ENCODE measurements at regions not wholly inside any gene's neighbourhood (a gene's known extent, or its start where the extent isn't known, plus 50 kb on each side); places are given as distances from the start of the nearest gene placed in this dataset.

DNA sequence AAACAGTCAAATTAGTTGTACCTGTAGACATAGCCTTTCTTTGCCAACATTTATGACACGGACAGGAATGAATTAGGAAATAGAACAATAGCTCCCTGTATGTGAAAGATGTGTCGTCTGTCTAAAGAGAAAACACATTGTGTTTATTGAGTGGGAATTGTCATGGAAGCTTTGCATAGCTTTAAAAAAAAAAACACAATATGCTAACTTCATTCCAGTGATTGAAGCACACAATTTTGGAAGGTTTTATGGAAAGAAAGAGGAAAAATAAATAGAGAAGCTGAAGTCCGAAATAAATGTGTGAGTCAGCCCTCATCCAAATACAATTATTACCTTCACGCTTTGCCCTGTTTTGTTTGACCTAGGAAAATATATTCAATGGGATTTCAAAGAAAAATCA, 1095.7 kb downstream of the TSN start:
- Histone ChIP-seq H3K27ac (ENCODE audit: low read depth in 2 of 2, low read length in 2 of 2) (no peak overlapping the region), H3K36me3 (ENCODE audit: control insufficient read depth in 2 of 2, insufficient read depth in 2 of 2, low read length in 2 of 2) (no peaks in the 10 kb centered on the region), H3K4me3 (ENCODE audit: low read length in 2 of 2) (no peak overlapping the region), H3K9ac (ENCODE audit: low read depth in 1 of 2, low read length in 2 of 2) (no peak overlapping the region), H3K9me3 (ENCODE audit: control insufficient read depth in 2 of 2, low read length in 2 of 2) (no peaks in the 10 kb centered on the region), H3K4me1 (ENCODE audit: control insufficient read depth in 2 of 2, insufficient read depth in 2 of 2, low read length in 2 of 2) (no peaks in the 10 kb centered on the region), H3K27me3 (ENCODE audit: control insufficient read depth in 2 of 2, insufficient read depth in 2 of 2, low read length in 2 of 2) (no peaks in the 10 kb centered on the region)

DNA sequence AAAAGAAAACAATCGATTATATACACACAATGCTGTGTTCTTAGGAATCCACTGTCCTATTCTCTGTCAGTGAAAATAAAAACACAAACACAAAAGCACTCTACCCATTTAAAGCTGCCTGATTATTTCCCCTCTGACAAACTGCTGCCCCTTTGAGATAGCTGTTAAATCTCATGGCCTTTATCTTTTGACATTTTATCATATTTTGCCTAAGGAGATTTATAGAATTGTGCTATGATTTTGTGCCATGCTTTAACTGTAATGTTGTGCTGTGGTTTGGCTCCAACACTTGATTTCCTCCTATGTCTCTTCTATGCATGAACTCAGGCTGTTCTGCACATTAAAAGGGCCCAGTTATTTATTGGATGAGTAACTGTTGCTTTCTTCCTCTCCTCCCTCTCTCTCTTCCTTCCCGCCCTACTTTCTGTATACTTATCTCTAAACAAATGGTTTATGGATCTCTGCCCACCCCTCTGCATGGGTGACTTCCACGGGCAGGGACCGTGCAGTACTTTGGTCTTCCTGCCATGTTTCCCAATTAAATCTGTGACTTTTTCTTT, 1096.6 kb downstream of the TSN start:
- Histone ChIP-seq H3K27ac (ENCODE audit: low read depth in 2 of 2, low read length in 2 of 2) (no peak overlapping the region), H3K4me1 (ENCODE audit: control insufficient read depth in 2 of 2, insufficient read depth in 2 of 2, low read length in 2 of 2) (no peaks in the 10 kb centered on the region), H3K4me3 (ENCODE audit: low read length in 2 of 2) (no peak overlapping the region), H3K9ac (ENCODE audit: low read depth in 1 of 2, low read length in 2 of 2) (no peak overlapping the region), H3K9me3 (ENCODE audit: control insufficient read depth in 2 of 2, low read length in 2 of 2) (no peaks in the 10 kb centered on the region), H3K27me3 (ENCODE audit: control insufficient read depth in 2 of 2, insufficient read depth in 2 of 2, low read length in 2 of 2) (no peaks in the 10 kb centered on the region), H3K36me3 (ENCODE audit: control insufficient read depth in 2 of 2, insufficient read depth in 2 of 2, low read length in 2 of 2) (no peaks in the 10 kb centered on the region)

DNA sequence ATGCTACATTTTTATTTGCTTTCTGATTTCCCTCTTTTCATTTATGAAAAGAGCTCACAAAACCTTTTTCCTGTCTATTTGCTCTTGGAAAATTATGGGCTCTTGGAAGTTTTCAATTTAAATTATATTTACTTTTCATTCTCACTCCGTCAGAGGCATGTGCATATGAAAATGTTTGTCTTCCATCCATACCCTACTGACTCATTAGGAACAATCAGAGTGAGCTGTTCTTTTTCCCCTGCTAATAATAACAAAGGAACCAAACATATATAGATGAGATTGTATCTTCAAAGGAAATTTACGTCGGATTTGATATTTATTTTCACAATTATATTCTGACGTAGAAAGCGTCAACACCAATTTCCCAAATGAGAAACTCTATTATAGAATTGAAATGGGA, 1101.2 kb downstream of the TSN start:
- Histone ChIP-seq H3K36me3 (ENCODE audit: control insufficient read depth in 2 of 2, insufficient read depth in 2 of 2, low read length in 2 of 2) (no peaks in the 10 kb centered on the region), H3K9ac (ENCODE audit: low read depth in 1 of 2, low read length in 2 of 2) (no peak overlapping the region), H3K4me3 (ENCODE audit: low read length in 2 of 2) (no peak overlapping the region), H3K4me1 (ENCODE audit: control insufficient read depth in 2 of 2, insufficient read depth in 2 of 2, low read length in 2 of 2) (no peaks in the 10 kb centered on the region), H3K27ac (ENCODE audit: low read depth in 2 of 2, low read length in 2 of 2) (no peak overlapping the region), H3K9me3 (ENCODE audit: control insufficient read depth in 2 of 2, low read length in 2 of 2) (no peaks in the 10 kb centered on the region), H3K27me3 (ENCODE audit: control insufficient read depth in 2 of 2, insufficient read depth in 2 of 2, low read length in 2 of 2) (no peaks in the 10 kb centered on the region)

DNA sequence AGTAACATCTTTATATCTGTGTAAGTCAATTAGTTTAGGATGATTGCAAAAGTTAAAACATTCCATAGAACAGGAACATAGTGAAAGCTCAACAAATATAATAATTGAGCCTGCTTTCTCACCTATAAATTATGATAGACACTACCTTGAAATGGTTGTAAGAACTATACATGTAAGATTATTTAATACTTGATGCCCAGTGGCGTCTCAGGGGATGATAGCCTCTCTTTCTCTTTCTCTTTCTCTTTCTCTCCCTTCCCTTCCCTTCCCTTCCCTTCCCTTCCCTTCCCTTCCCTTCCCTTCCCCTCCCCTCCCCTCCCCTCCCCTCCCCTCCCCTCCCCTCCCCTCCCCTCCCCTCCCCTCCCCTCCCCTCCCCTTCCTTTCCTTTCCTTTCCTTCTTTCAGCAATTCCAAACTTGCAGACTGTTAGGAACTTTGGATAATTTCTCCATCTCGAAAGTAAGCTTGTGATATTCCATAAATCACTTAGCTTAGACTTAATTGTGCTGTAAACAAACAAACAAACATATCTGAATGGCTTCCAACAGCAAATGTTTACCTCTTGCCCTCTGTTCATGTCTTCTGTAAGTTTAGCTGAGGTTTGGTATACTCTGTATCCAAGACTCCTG, 1102.7 kb downstream of the TSN start:
- Histone ChIP-seq H3K9me3 (ENCODE audit: control insufficient read depth in 2 of 2, low read length in 2 of 2) (no peaks in the 10 kb centered on the region), H3K4me1 (ENCODE audit: control insufficient read depth in 2 of 2, insufficient read depth in 2 of 2, low read length in 2 of 2) (no peaks in the 10 kb centered on the region), H3K4me3 (ENCODE audit: low read length in 2 of 2) (no peak overlapping the region), H3K27me3 (ENCODE audit: control insufficient read depth in 2 of 2, insufficient read depth in 2 of 2, low read length in 2 of 2) (no peaks in the 10 kb centered on the region), H3K9ac (ENCODE audit: low read depth in 1 of 2, low read length in 2 of 2) (no peak overlapping the region), H3K27ac (ENCODE audit: low read depth in 2 of 2, low read length in 2 of 2) (no peak overlapping the region), H3K36me3 (ENCODE audit: control insufficient read depth in 2 of 2, insufficient read depth in 2 of 2, low read length in 2 of 2) (no peaks in the 10 kb centered on the region)

DNA sequence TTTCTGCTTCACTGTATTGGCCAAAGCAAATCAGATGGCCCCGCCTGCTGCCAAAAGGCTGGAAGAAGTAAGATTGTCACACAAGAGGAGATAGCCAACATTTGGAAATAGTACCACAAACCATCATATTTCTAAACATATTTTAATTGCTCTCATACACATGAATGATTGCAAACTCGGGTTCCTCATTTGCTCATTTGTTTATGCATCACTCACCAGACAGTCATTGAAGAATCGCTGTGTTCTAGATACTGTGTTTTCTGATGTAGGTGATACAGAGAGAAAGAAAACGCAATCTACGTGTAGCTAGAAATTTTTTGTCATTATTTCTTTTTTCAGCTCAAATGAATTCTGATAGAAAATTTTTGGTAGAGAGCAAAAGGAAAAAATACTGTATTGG, 1103.4 kb downstream of the TSN start:
- no peak overlapping the region for H3K27ac ChIP-seq (ENCODE audit: low read depth in 2 of 2, low read length in 2 of 2)
- no peaks in the 10 kb centered on the region for H3K9me3 ChIP-seq (ENCODE audit: control insufficient read depth in 2 of 2, low read length in 2 of 2)
- no peaks in the 10 kb centered on the region for H3K4me1 ChIP-seq (ENCODE audit: control insufficient read depth in 2 of 2, insufficient read depth in 2 of 2, low read length in 2 of 2)
- H3K9ac ChIP-seq (ENCODE audit: low read depth in 1 of 2, low read length in 2 of 2) = no peak overlapping the region
- H3K27me3 ChIP-seq (ENCODE audit: control insufficient read depth in 2 of 2, insufficient read depth in 2 of 2, low read length in 2 of 2) = no peaks in the 10 kb centered on the region
- no peaks in the 10 kb centered on the region for H3K36me3 ChIP-seq (ENCODE audit: control insufficient read depth in 2 of 2, insufficient read depth in 2 of 2, low read length in 2 of 2)
- no peak overlapping the region for H3K4me3 ChIP-seq (ENCODE audit: low read length in 2 of 2)

DNA sequence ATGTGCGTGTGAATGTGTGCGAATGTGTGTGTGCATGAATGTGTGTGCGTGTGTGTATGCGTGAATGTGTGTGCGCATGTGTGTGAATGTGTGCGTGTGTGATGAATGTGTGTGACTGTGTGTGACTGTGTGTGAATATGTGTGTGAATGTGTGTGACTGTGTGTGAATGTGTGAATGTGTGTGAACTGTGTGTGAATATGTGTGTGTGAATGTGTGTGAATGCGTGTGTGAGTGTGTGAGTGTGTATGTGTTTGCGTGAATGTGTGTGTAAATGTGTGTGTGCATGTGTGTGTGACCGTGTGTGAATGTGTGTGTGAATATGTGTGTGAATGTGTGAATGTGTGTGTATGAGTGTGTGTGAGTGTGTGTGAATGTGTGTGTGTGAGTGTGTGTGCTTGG, 1103.8 kb downstream of the TSN start:
- Histone ChIP-seq H3K36me3 (ENCODE audit: control insufficient read depth in 2 of 2, insufficient read depth in 2 of 2, low read length in 2 of 2) (no peaks in the 10 kb centered on the region), H3K9me3 (ENCODE audit: control insufficient read depth in 2 of 2, low read length in 2 of 2) (no peaks in the 10 kb centered on the region), H3K27me3 (ENCODE audit: control insufficient read depth in 2 of 2, insufficient read depth in 2 of 2, low read length in 2 of 2) (no peaks in the 10 kb centered on the region), H3K27ac (ENCODE audit: low read depth in 2 of 2, low read length in 2 of 2) (no peak overlapping the region), H3K4me3 (ENCODE audit: low read length in 2 of 2) (no peak overlapping the region), H3K4me1 (ENCODE audit: control insufficient read depth in 2 of 2, insufficient read depth in 2 of 2, low read length in 2 of 2) (no peaks in the 10 kb centered on the region), H3K9ac (ENCODE audit: low read depth in 1 of 2, low read length in 2 of 2) (no peak overlapping the region)

DNA sequence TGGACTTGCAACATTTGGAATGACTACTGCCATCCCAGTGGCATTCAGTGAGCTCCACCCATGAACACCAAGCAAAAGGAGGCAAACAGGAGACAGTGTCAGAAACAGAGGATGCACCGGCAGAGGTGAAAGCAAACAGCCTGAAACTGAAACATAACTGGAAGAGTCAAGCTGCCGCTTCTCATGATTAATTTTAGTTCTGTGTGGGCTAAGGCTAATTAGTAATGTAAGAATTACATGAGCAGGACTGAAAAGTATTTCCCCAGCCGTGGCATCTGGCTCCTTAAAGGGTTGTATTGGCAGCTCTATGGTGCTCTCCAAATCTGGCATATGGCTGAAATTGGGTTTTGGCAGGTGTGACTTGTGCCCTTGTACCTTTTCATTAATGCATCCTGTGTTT, 1108.1 kb downstream of the TSN start:
- Histone ChIP-seq H3K4me3 (ENCODE audit: low read length in 2 of 2) (no peak overlapping the region), H3K9me3 (ENCODE audit: control insufficient read depth in 2 of 2, low read length in 2 of 2) (no peaks in the 10 kb centered on the region), H3K27me3 (ENCODE audit: control insufficient read depth in 2 of 2, insufficient read depth in 2 of 2, low read length in 2 of 2) (no peaks in the 10 kb centered on the region), H3K36me3 (ENCODE audit: control insufficient read depth in 2 of 2, insufficient read depth in 2 of 2, low read length in 2 of 2) (no peaks in the 10 kb centered on the region), H3K4me1 (ENCODE audit: control insufficient read depth in 2 of 2, insufficient read depth in 2 of 2, low read length in 2 of 2) (no peaks in the 10 kb centered on the region), H3K27ac (ENCODE audit: low read depth in 2 of 2, low read length in 2 of 2) (no peak overlapping the region), H3K9ac (ENCODE audit: low read depth in 1 of 2, low read length in 2 of 2) (no peak overlapping the region)

DNA sequence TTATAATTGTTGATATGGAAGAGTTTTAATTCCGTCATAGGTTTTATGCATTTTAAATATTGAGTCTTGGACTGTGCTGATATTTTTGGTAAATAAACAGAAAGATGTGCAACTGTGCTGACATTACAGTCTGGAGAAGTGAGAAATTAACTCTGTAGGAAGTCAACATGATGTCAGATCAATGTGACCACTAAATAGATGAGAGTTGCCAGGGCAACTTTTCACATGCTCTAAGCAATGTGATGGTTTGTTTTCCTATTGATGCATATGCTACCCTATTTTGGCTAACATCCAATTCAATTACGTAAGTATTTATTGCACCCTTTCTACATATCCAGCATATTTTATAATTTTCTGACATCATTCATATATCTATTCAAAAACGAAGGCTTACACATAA, 1109.3 kb downstream of the TSN start:
- no peaks in the 10 kb centered on the region for H3K27me3 ChIP-seq (ENCODE audit: control insufficient read depth in 2 of 2, insufficient read depth in 2 of 2, low read length in 2 of 2)
- H3K36me3 ChIP-seq (ENCODE audit: control insufficient read depth in 2 of 2, insufficient read depth in 2 of 2, low read length in 2 of 2) = no peaks in the 10 kb centered on the region
- H3K9me3 ChIP-seq (ENCODE audit: control insufficient read depth in 2 of 2, low read length in 2 of 2) = no peaks in the 10 kb centered on the region
- no peak overlapping the region for H3K9ac ChIP-seq (ENCODE audit: low read depth in 1 of 2, low read length in 2 of 2)
- no peak overlapping the region for H3K4me3 ChIP-seq (ENCODE audit: low read length in 2 of 2)
- no peaks in the 10 kb centered on the region for H3K4me1 ChIP-seq (ENCODE audit: control insufficient read depth in 2 of 2, insufficient read depth in 2 of 2, low read length in 2 of 2)
- H3K27ac ChIP-seq (ENCODE audit: low read depth in 2 of 2, low read length in 2 of 2) = no peak overlapping the region

DNA sequence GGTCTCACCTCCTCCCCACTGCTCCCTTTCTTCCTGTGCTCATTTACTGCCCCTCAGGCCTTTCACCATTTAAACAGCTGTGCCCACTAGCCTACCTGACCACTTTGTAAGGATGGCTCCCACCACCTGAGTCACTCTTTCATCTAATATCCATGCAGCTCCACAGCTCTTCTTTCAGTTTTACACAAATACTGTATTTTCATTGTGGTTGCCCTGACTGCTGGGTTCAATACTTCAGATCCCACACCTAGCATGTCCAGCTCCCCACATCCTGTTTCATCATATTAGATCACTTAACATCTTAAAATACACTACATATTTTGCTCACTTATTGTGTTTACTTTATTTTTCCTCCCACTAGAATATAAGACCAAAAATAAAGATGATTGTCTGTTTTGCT, 1110.6 kb downstream of the TSN start:
- no peaks in the 10 kb centered on the region for H3K9me3 ChIP-seq (ENCODE audit: control insufficient read depth in 2 of 2, low read length in 2 of 2)
- H3K27me3 ChIP-seq (ENCODE audit: control insufficient read depth in 2 of 2, insufficient read depth in 2 of 2, low read length in 2 of 2) = no peaks in the 10 kb centered on the region
- H3K27ac ChIP-seq (ENCODE audit: low read depth in 2 of 2, low read length in 2 of 2) = no peak overlapping the region
- no peaks in the 10 kb centered on the region for H3K36me3 ChIP-seq (ENCODE audit: control insufficient read depth in 2 of 2, insufficient read depth in 2 of 2, low read length in 2 of 2)
- H3K9ac ChIP-seq (ENCODE audit: low read depth in 1 of 2, low read length in 2 of 2) = no peak overlapping the region
- no peaks in the 10 kb centered on the region for H3K4me1 ChIP-seq (ENCODE audit: control insufficient read depth in 2 of 2, insufficient read depth in 2 of 2, low read length in 2 of 2)
- H3K4me3 ChIP-seq (ENCODE audit: low read length in 2 of 2) = no peak overlapping the region

DNA sequence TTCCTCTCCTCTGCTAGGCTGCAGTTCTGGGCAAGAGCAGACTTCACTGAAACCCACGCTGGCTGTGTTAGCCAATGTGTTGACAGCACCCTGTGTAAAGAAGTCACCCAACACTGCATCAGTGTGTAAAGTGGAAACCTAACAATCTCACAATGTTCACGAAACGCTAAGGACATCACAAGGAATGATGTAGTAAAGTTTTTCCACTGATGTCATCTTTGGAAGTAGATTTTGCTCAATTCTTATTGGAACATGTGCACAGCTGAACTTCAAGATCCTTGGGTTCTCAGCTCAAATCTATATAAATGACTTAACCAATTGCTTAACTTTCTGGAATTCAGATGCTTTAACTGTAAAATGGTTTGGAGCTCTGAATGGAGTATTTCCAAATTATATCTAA, 1112.5 kb downstream of the TSN start:
- Histone ChIP-seq H3K9ac (ENCODE audit: low read depth in 1 of 2, low read length in 2 of 2) (no peak overlapping the region), H3K4me3 (ENCODE audit: low read length in 2 of 2) (no peak overlapping the region), H3K27ac (ENCODE audit: low read depth in 2 of 2, low read length in 2 of 2) (no peak overlapping the region), H3K36me3 (ENCODE audit: control insufficient read depth in 2 of 2, insufficient read depth in 2 of 2, low read length in 2 of 2) (no peaks in the 10 kb centered on the region), H3K4me1 (ENCODE audit: control insufficient read depth in 2 of 2, insufficient read depth in 2 of 2, low read length in 2 of 2) (no peaks in the 10 kb centered on the region), H3K9me3 (ENCODE audit: control insufficient read depth in 2 of 2, low read length in 2 of 2) (no peaks in the 10 kb centered on the region), H3K27me3 (ENCODE audit: control insufficient read depth in 2 of 2, insufficient read depth in 2 of 2, low read length in 2 of 2) (no peaks in the 10 kb centered on the region)
